SIG-M5 treated with dmso at 0.1 percent for 504 hours (cell line): ENCODE measurements at regions not wholly inside any gene's neighbourhood (a gene's known extent, or its start where the extent isn't known, plus 50 kb on each side); places are given as distances from the start of the nearest gene placed in this dataset.

Experiments used
- DNase-seq: peaks from one replicate; lab custom pipeline; 2025; ENCODE audit not compliant: unreplicated experiment; lab: John Stamatoyannopoulos, UW

DNA sequence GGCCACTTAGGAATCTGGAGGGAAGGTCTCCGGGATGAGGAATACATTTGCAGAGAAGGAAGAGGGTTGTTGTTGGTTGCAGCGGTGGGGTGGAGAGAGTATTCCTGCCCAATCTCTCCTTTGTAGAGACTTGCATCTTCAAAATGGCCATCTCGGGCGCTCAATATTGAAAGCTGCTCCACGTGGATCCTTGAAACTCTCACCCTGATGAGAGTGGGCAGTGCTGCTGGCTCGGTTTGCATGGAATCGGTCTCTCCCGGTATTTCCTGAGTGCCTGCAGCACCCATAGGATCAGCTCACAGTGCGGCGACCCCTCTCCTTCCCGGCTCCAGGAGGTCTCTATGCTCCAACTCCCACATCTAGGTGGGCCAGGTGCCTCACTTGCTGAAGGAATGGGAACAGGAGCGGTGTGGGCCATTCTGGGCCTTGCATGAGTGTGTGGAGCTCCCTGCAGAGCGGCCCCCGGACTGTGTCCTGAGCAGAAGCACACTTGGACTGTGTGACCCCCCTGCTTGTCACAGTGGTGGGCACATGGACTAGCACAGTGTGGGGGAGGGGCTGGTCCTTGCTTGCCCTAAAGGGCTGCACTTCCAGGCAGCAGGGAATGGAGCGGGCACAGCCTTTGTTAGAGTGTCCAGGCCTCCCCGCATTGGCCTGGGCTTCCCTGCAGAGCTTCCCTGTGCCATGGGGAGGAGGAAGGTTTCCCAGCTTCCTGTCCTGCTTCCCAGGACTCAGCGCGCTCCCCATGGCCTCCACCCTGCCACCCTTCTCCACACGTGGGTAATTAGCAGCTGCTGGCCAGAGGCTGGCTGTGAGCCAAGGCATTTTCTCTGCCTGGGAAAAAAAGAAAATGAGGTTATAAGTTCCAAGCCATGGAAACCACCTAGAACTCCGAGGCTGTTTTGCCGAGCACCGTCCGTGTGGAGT is 139.3 kb downstream of the IRF8 start:
- no peak for DNase-seq

DNA sequence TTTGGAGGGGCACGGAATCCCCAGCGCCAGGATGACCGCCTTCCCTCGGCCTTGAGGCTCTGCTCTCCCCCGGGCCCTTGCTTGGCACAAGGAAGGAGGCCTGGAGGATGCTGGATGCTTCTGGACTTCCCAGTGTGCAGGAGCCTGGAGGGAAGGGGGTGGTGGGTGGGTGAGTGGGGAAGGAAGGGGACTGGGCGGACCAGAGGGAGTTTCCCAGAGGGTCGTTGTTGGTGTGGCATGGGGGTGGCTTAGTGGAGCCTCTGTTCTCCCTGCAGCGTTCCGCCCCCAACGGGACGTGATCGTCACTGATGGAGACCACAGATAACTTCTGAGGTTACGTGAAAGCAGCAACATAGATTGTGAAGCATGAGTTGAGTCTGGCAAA is 140.0 kb downstream of the IRF8 start:
- DNase-seq = no peak

- DNase-seq = no peak
These were observed 140.6 kb downstream of the IRF8 start for GRCh38 chr16:86039606-86040005.

GRCh38 chr16:86040496-86040895 is 141.5 kb downstream of the IRF8 start:
- DNase-seq = no peak

DNA sequence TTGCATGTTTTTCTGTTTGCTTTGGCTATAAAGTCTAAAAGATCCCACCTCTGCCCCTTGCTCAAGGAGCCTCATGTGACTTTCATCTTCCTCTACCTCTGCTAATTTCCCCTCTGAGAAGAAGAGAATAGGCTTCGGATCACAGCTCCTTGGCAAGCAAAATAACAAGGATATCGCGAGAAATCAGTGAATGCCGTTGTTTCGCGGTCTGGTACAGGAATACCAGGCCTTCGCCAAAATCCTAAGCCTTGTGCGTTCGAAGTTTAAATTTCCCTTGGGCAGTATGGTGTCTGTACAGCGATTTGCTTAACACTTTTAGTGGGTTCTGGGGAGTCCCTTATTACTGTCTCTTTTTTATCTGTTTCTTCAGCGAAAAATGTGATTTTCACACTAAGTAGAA is 142.3 kb downstream of the IRF8 start:
- no peak for DNase-seq

GRCh38 chr16:86041807-86042206 is 142.8 kb downstream of the IRF8 start:
- no peak for DNase-seq

GRCh38 chr16:86042393-86042792 is 143.4 kb downstream of the IRF8 start:
- DNase-seq = no peak

DNA sequence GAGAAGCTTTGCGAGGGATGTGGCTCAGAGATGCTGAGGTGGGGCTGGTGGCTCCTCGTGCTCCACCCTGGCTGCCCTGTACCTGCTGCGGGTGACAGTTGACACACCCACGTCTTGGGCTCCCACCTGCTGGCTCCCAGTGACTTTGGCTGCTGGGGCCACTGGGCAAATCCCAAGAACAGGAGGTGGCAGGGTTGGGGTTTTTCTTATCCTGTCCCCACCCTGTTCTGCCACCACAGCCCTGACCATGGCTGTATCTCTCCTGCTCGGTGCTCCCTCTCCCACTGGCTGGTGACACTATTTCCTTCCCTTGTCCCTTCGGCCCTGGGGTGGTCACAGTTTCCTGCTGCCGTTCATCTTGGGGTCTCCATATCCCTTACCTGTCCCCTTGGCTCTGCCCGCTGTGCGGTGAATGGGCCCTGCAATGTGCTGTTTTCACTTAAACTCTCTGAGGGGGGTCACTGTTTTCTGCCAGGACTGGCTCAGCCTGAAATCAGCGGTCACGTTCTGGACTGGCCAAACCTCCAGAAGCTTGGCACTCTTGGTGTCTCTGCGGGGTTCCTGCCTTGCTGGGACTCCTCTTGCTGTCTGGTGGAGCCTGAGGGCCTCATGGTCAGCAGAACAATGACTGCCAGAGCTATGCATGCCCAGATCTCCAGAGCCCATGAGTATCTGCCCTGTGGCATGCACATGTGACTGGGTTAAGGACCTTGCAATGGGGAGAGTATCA is 144.2 kb downstream of the IRF8 start:
- DNase-seq = no peak

GRCh38 chr16:86044241-86044671 is 145.3 kb downstream of the IRF8 start:
- peak; percentile 8 for DNase-seq

DNA sequence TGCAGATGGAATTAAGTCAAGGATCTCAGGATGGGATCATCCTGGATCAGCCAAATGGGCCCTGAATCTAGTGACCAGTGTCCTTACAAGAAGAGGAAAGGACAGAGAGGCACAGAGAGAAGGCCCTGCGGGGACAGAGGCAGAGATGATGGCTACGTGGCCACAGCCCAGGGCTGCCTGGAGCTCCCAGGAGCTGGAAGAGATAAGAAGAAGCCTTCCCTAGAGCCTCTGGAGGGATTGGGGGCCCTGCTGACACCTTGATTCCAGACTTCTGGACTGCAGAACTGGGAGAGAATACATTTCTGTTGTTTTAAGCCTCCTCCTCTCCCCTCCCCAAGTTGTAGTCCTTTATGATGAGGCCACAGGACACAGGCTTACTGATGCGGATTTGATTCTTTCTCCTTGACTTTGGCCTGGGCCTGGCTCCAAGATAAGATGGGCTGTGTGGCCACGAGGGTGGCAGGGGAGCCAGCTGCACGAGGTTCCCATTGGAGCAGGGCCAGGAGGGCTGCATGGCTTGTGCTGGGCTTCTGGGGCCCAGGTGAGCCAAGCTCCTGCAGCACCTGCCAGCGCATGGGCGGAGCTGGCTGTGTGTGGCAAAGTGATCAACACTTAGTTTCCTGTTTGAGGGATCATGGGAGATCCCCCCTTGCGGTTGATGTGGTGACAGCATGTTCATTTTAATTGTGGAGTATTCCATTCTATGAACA is 146.1 kb downstream of the IRF8 start:
- DNase-seq = no peak

DNA sequence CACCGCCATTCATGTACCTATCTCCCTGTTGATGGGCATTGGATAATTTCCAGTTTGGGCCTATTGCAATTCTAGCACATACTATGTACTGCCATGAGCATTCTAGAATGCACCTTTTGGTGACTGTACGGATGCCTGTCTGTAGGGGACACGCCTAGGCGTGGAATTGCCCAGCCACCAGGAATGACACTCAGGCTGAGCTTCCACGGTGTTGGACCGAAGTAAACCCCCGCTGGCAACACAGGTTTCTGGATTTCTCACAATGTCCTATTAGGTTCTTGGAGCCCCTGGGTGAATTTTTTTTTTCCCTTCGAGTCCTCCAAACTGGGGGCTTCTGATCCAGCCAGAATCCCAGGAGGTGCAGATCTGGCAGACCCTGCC is 146.6 kb downstream of the IRF8 start:
- DNase-seq = no peak

- DNase-seq = no peak
These were observed 147.1 kb downstream of the IRF8 start for GRCh38 chr16:86046026-86046425.

DNA sequence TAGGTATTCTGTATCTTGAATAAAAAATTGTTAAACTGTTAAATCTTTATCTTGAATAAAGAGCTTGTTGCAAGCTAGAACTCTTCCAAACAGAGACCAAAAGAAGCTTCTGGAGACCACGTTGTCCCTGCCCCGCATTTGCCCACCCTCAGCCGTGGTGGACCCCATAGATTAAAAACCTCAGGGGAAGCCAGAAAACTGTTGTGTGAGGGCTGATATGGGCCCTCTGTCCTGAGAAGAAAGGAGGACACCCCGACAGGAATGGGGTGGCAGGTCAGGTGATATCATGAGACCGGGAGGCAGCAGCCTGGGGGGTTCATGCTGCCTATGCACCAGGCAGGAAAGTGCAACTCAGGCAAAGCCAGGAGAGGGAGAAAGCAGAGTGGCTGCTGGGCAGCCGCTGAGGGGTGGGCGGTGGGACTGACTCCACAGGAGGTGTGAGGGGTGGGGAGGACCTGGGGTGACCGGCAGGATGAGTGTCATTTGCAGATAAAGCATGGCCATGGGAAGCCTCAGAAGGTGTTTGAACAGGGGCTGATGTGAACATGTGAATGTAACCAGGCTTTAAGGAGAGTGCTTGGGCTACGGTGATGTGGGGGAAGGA is 147.8 kb downstream of the IRF8 start:
- no peak for DNase-seq

- DNase-seq = no peak
These were observed 149.3 kb downstream of the IRF8 start for GRCh38 chr16:86048221-86048620.

- no peak for DNase-seq
These were observed 150.1 kb downstream of the IRF8 start for GRCh38 chr16:86048882-86049585.

DNA sequence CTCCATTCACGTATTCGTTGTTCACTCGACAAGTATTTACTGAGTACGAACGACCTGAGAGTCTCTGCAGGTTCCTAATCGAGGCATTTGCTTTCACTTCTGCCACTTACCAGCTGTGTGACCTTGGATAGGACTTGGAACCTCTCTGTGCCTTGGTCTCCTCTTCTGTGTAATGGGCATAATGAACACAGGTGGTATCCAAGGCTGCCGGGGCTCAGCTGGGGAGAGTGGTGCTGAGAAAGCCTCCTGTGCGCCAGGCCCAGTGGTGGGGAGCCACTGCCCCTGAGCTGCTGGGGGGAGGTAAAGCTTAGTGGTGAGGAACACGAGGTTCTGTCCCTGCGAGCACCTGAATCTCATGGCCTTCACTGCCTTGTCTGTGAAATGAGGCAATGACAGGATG is 150.7 kb downstream of the IRF8 start:
- no peak for DNase-seq

GRCh38 chr16:86050111-86050510 is 151.1 kb downstream of the IRF8 start:
- DNase-seq = no peak

- no peak for DNase-seq
These were observed 151.8 kb downstream of the IRF8 start for GRCh38 chr16:86050591-86051367.

- DNase-seq = no peak
These were observed 152.6 kb downstream of the IRF8 start for GRCh38 chr16:86051368-86052114.
